GM21515 (cell line): ENCODE measurements at regions not wholly inside any gene's neighbourhood (a gene's known extent, or its start where the extent isn't known, plus 50 kb on each side); places are given as distances from the start of the nearest gene placed in this dataset.
"Not testable (repeated sequence)": the region's sequence is repeated elsewhere in the genome, so short reads cannot be mapped to it uniquely, and the experiment has no call there.

Source experiments
- ATAC-seq: cut with Tn5 transposase; IDR thresholded peaks from one replicate; pipeline ENCODE4 v1.9.1; 2021; ENCODE audit not compliant: unreplicated experiment

DNA sequence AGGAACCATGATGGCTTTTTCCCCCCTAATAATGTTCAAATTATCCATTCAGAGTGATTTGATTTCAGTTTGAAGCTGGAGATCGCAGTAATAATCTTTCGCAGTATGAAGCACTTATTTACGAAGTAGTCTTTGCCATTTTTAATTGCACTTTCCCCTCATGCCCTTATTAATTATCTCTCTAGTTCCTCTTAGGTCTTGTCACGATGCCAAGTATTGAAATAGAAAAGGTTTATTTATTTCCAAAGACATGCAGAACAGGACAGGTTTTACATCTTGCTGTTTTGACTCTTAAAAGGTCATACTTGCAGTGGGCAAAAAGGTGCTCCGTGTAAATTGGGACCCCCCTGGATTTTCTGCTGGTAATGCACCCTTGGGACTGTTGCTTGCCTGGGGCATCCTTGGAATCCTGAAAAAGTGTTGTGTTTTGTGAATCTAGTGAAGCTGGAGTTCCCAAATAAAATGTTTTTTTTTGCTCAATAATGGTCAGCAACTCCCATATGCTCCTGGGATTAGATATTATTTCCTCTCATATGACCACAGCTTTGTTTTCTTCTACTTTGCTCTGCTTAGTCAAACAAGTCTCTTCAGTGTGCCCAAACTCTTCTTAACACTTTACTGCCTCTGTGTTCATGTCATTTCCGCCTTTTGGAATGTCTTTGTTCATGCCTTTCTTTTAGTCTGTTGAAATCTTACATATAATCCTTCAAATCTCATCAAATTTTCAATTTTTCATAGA lies 278.3 kb downstream of the TMEM38B start:
- no peak for ATAC-seq

DNA sequence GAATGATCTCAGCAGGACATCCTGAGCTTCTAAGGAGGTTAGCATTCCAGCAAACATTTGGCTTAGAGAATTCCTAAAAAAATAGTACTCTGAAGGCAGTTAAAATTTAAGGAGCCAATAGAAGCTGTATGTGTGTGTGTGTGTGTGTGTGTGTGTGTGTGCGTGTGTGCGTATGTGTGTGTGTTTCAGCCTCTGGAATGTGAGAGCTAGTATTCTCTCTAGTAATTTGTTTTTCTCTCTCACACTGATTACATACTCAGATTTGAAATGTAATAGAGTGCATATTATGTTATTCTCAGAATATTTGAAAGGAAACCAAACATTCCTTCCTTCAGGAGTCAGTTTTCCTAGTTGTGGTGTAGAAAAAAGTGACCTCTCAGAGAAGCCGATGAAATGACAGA lies 279.6 kb downstream of the TMEM38B start:
- no peak for ATAC-seq

DNA sequence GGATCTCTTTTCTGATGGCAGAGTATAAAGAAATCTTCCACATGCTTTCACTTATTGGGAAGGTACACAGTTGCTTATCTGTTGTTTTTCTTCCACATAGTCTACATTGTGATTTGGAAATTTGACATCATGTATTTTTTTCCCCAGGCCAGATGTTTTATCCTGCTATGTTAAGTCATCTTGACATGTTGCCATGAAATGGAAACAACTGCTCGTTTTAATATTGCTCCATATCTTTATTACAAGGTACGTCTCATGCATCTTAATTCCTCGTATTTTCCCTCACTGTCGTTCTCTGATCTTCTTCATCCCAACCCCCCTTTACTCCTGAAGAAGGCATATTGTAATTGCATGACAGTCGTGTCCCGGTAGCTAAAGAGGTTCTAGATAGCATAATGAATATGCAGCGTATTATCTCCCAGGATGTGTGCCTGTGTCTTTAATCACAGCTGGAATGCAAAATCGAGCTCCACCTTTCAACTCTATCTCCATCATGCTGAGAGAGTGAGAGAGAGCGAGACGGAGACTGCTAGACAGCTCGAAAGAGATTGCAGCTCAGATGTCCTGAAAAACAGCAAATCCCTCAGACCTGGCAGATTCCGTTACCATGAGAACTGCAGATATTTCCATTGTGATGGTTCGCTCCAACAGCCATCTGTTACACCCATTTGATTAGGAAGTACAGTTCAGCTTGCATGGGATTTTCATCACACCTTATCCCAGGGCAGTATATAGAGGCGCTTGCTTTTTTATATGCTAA lies 281.7 kb downstream of the TMEM38B start:
- ATAC-seq, result no peak

DNA sequence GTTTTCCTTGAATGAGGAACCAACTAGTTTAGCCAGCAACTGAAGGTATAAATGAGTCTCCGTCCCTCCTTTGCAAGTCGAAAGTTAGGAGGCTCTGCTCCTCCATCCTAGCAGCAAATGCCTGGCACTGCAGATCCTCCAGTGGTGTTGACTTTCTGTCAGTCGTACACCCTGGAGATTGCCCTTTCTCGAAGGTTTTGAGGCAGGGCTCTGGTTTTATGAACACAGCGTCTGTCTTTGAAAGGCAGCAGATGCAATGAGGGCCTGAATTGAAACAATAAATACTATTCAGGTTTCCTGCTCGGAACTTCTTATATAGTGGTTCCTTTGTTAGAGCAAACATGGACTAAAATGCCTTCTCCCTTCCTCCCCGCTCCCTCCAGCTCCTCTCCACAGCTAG lies 284.0 kb downstream of the TMEM38B start:
- no peak for ATAC-seq

DNA sequence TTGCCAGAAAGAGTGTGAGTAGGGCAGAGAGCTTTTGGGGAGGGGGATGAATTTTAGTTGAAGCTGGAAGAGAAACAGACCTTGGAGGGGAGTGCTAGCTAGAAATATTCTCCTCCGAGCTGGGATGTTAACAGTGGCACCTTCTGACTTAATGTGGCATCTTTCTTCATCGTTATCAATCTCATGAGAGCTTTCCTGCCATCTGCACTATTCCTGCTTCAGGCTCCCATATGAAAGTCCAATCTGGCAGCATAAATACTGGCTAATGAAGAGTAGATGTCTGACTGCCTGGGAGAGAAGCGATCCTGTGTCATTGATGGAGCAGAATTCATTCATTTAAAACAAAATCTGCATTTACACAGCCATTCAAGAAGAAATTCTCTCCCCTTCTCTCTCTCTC lies 284.5 kb downstream of the TMEM38B start:
- ATAC-seq, result no peak

DNA sequence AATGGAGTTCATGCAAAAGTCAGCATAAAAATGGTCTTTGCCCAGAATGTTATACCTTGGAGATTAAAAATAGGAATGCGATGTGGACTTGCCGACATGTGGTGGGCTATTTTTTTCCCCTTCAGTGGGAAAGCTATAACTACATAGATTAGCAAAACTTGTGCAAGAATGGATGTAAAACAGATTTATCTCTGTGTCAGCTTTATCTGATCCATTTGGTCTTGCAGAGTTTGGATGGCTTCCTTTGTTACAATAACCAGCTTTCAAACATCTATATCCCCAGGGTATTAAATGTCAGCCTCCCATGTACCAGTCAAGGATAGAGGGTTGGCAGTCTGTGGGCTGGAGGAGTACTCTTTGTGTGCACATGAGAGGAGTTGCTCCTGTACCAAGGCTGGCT lies 284.9 kb downstream of the TMEM38B start:
- no peak for ATAC-seq

DNA sequence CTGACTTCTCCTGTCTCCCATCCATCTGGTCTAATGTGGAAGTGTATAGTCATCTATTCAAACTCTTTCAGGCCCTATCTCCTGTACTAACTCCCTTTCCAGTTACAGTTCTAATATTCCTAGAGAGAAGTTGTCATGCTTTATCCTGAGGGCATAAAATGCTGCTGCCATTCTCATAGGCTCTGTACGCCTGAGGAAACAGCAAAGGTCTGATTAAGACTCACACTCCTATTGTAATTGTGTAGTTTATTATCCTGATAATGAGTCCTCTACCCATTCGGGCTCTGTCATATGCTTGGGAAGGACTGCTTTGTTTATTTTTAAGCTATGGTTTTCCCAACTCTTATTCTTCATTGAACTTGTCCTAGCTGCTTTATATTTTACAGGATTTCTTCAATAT lies 290.4 kb downstream of the TMEM38B start:
- ATAC-seq, result no peak

DNA sequence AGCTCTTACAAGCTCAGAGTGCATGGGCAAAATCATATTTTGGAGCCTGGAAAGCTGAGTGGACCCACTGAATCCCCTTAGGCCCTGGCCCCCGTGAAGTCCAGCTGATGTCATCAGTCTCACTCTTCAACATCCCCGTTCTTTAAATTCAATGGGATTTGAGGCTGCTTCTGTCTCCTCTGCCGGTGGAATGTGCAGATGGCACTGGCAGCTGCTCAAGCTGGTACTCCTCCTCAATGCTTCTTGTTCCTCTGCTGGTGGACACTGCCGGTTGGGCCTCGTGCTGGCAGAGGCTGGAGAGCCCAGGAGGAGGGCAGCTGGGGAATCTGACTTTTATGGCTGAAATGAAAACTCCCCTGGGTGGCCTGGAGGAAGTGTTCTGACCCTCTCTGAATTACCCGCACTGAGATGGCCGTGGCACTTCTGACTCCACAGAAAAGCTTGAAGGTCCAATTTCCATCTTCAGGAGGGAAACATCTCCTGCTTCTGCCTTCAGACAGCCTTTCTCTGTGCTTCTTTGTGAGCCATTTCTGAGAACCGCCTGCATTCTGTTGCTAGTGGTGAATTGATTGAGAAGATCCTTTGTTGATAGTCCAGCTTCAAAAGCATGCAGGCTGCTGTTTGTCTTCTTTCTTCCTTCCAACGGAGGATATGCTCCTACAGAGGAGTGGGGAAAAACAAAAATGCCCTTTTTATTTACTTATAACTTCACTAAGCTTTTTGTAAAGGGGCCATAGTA lies 298.9 kb downstream of the TMEM38B start:
- no peak for ATAC-seq

DNA sequence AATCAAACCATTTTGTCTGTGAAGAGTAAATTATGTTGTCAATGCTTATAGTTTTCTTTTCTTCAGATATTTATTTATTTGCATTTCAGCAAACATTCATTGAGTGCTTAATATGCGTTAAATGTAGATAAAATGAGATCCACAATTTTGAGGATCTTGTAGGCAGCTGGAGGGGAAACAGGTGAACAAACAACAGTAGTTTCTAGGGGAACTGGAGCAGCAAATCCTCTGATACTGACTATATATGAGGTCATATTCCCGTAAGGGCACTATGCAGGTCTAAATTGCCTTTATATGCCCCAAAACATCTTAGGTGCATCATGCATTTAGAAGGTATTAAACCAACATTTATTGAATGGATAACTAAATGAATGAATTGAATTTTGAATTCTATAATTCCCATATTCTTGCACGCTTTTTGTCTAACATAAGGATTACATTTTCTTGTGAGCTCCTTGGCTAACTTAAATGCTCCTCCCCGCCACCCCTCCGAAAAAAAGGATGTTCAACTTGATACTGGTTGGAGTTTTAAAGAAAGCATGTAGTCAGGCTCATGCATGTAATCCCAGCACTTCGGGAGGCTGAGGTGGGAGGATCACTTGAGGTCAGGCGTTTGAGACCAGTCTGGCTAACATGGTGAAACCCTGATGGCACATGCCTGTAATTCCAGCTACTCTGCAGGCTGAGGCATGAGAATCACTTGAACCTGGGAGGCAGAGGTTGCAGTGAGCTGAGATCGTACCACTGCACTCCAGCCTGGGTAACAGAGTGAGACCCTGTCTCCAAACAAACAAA lies 299.8 kb downstream of the TMEM38B start:
- ATAC-seq, result no peak

DNA sequence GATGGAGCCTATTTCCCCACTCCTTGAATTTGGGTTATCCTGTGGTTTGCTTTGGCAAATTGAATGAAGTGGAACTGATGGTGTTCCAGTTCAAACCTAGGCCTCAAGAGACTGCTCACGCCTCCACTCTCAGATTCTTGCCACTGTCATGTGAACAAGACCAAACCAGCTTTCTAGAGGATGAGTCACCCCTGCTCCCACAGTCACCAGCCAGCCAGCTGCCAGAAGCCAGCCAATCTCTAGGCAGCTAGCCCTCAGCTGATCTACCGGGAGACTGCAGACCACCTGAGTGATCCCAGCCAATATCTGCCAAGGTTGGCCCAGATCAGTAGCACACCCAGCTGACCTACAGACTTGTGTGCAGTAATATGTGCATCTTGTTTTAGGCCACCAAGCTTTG lies 300.6 kb downstream of the TMEM38B start:
- ATAC-seq, result no peak

DNA sequence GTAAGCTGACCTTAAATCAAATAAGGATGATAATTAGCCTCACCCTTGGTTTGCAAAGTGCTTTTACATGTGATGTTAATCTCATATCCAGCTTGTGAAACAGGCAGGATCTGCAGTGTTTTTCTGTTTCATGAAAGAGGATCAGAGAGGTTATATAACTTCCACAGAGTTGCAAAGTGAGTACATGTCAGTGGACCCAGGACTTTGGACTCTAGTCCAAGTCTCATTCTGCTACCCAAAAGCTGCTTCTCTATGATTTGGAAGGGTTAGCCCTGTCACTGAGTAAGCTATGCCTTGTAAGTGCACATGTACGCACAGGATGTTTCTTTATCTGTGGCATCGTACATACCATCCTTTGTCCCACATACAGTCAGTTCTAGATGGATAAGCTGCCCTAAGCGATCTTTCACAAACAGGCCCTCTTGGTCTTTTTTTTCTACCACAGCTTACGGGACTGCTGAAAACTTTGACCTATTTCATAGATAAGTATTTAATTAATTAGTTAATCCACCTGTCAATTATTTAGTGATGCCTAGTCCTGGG lies 322.9 kb downstream of the TMEM38B start:
- ATAC-seq, result no peak

DNA sequence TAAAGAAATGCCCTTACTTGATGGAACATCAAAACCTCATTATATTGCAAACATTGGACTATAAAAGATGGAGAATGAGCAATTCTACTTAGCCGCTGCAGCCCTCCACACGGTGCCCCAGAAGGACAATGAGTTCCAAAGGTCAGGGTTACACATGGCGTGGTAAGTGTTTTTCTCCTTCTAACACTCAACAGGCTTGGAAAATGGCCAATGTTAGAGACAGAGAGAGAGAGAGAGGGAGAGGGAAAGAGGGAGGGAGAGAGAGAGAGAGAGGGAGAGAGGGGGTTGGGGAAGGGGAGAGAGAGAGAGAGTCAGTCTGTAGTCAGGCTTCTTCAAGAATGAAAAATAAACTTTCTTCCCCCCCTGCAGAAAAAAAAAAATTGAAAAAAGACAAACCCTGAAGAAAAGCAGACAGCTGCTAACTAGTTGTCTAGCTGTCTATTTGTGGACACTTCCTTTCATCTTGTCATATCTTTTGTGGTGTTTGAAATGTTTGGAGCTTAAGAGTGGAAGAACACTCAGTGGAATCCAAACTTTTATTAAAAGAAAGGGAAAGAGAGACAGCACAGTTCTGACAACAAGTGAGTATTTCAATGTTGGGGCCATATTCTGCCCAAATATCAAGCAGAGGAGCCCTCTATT lies 324.8 kb downstream of the TMEM38B start:
- no peak for ATAC-seq

DNA sequence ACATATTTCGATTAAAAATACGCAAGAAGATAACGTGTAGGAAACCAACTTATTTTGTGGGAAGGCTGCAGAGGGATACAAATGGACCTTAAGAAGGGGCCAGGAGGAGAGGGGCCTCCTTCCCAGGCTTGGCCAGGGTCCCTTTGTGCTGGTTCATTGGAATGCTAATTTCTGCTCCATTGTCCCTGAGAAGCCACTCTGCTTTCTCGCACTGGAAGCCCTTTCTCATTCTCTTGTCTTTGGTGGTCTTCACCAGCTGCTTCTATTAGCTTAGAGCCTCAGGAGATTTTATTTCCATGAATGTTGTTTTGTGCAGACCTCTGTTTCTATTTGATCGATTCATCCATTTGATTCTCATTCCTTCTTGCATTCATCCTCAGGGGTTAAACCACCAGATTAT lies 325.4 kb downstream of the TMEM38B start:
- no peak for ATAC-seq

DNA sequence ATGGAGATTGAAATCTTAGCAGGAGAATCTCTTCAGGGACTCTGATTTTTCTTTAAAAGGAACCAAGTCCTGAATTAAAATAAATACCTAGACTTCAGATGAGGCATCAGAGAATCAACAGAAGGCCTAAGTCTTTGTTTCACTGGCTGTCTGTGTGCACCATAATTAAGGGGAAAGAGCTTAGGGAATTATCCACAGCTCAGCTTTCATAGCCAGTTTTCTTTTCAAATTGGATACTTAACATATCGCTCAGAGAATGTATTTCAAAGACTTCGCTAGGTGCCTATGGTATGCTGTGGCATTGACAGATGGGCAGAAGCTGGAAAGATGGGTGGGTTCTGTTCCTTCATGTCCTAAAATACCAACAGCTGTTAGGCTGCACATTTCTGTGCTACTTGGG lies 325.8 kb downstream of the TMEM38B start:
- ATAC-seq, result no peak

DNA sequence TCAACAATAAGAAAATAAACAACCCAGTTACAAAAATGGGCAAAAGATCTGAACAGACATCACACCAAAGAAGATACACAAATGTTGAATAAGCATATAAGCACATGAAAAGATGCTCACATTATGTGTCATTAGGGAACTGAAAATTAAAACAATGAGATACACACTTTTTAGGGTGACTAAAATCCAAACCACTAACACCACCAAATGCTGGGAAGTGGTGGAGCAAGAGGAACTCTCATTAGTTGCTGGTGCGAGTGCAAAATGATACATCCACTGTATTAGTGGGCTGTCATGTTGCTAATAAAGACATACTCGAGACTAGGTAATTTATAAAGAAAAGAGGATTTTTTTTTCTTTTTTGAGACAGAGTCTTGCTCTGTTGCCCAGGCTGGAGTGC lies 329.1 kb downstream of the TMEM38B start:
- ATAC-seq, result no peak

DNA sequence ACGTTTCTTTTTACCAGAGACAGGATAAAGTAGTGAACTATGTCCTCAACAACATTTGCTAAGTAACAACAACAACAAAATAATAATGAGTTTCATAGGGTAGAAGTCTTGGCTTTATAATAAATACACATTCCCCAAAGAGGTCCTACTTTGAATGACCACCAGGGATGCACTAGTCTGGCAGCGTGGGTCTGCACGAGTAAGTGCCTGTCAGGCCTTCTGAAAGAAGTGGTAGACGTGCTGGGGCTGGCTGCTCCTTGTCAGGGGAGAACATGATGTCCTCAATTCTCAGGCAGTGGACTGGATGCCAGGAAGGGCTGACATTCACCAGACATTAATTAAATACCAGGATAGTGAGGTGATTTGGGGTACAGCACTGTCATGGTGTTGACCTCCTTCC lies 331.1 kb downstream of the TMEM38B start:
- no peak for ATAC-seq

DNA sequence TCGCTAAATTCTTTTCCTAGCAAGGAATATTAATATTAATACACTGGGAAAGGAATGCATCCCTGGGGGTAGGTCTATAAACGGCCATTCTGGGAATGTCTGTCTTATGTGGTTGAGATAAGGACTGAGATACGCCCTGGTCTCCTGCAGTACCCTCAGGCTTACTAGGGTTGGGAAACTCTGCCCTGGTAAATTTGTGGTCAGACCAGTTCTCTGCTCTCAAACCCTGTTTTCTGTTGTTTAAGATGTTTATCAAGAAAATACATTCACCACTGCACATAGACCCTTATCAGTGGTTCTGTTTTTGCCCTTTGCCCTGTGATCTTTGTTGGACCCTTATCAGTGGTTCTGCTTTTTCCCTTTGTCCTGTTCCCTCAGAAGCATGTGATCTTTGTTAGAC lies 335.8 kb downstream of the TMEM38B start:
- ATAC-seq, result not testable (repeated sequence)

DNA sequence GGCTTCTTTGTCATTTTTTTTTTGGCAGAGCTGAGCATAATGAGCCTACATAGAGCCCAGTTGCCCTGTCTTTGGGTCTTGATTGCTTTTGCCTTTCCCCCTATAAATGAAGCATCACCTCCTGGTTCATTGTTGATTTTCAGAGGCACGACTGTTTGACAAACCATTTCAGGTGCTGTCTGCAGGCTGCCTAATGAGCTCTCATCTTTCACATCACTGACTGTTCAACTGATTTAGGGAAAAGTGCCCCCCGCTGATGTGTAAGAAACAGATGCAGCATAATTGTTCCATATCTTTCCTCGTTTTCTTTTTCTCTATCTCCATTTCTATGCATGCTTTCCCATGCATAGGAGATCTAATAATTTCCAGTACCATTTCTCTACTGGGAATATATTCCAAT lies 338.6 kb downstream of the TMEM38B start:
- no peak for ATAC-seq

DNA sequence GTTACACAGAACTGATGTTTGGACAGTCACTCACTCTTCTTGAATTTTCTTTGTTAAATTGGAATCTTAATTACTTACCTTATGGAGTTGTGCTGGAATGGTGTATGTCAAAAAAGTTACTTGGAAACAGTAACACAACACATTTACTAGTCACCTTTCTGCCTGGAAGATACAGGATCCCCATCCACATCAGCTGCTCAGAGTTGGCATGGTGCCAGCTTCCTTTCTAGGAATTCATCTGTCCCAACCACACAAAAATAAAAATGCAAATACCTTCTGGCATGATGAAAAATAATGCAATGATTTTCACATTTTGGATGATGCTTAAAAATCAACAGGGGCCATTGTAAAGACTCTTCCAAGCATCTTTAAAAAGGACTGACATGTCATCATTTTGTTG lies 341.5 kb downstream of the TMEM38B start:
- no peak for ATAC-seq

DNA sequence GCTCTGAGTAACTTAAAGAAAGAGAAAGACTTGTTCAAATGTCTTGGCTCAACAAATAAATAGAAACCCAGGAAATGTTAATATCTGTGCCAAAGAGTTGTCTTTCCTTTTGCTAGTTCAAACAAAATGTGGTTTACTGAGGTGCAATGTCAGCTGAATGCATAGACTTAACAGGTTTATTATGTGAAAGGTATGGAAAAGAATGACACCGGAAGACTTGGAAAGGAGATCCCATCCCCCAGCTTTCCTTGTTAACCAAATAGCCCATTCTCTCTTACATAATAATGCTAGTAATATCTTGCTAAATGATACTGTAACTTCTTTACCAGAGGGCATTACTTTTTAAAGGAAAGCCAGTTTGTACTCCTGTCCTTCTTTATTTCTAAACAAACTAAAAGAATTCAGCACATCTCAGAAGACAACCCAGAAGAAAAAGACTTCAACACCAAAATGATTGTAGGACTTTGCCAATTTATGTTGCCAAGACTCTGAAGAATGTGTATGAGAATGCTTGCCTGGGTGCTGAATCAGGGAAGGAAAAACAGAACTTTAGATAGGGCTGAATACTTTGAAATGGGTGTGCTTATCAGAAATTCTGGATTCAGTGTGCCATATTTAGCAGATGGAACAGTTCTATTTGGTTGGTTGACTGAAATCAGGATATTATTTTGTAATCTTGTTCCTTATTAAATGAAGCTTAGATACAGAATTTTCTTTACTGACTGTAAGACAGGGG lies 344.1 kb downstream of the TMEM38B start:
- ATAC-seq, result no peak
